ENCODE measurements at regions not wholly inside any gene's neighbourhood (a gene's known extent, or its start where the extent isn't known, plus 50 kb on each side); places are given as distances from the start of the nearest gene placed in this dataset.
"Not testable (repeated sequence)": the region's sequence is repeated elsewhere in the genome, so short reads cannot be mapped to it uniquely, and the experiment has no call there.

DNA sequence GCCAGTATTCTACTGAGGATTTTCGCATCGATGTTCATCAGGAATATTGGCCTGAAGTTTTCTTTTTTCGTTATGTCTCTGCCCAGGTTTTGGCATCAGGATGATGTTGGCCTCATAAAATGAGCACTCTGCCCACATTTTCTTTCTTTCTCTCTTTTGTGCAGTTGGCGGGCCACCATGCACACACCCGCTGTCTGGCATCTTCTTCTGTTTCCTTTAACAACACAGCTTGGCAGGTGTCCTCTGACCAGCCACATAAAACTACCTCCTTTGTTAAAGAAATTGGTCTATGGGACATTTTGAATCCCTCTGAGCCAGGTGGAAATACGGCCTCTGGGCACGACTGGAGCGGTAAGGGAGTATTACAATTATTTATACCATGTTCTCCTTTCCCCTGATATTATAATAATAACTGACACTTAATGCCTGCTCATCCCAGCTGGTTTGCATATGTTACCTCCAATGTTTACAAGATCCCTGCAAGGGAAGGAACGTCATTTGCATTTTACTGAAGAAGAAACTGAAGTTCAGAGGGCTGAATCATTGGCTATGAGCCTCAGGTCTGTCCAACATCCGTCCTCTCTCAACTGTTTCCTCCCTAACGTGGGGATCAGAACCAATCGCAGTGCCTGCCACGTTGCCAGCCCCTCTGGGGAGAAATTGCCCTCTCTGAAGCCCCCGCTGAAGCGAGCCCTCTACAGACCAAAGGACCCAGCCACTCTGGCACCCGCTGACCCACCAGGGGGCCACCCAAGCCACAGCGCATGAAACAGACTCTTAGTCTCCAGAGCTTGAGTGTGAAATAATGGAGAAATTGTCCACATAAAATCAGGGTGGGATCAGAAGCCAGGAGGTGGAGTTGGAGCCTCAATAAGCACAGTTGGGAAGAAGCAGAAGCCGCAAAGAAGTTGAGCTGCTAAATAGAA is 125.0 kb upstream of the FOXK1 start:
- peak in 3 of 8 experiments; percentile 29 to 73 (median 72) for ATAC-seq (replicated peaks in 6 of 8)
- in situ Hi-C loops (cut with MboI; ENCODE audit: low pct_unique_long_range_greater_than_20kb in 2 of 9, low sequenced_read_pairs in 9 of 9, unreplicated experiment in 9 of 9) = no loop called here
- WGBS, 10 experiments = 9 to 90% (median 76%) methylated on average over 2 to 12 of the region's 18 CpGs
- no peaks in the 10 kb centered on the region for H3K4me1 ChIP-seq (replicated peaks in 1 of 2)
- H3K27ac ChIP-seq = no peak overlapping the region
- no peak overlapping the region for H3K4me3 ChIP-seq

DNA sequence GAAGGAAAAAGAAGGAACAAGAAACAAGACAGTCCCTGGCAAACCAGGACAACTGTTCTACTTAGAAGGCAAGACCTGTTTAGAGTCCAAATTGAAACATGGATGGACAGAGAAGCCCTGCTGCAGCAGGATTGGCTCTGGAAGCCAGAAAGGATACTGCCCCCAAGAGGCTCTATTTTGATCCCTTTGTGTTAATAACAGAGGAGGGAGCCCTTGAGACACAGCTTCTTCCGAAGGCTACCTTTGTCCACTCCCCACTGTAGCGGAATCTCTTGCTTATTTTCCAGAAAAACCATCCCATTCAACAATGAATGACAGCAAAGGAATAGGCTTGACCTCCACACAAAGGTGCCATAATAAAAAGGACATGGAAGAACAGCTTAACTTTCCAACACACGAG is 120.3 kb upstream of the FOXK1 start:
- no peak overlapping the region for H3K27ac ChIP-seq
- WGBS, 10 experiments = 6 to 75% (median 23%) methylated on average over 1 to 3 of the region's 3 CpGs
- ATAC-seq (replicated peaks in 6 of 8) = no peak
- H3K4me1 ChIP-seq (replicated peaks in 1 of 2) = no peaks in the 10 kb centered on the region
- H3K4me3 ChIP-seq = no peak overlapping the region
- in situ Hi-C loops (cut with MboI; ENCODE audit: low pct_unique_long_range_greater_than_20kb in 2 of 9, low sequenced_read_pairs in 9 of 9, unreplicated experiment in 9 of 9) = no loop called here

DNA sequence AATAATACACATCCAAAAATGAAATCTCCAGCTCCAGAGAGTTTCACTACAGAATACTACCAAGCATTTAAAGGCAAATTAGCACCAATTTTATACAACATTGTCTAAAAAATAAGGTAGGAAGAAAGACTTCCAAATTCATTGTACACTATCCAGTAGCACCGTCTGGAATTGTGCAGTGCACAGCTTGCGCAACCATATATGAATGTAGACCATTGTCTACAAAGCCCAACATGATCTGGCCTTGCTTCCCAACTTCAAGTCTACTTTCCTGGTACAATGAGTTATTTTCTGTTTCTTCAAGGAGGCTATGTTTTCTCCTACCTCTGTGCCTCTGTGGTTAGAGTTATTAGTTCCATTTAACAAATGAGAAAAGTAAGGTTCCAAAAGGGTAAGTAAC is 115.4 kb upstream of the FOXK1 start:
- Histone ChIP-seq H3K4me1 (replicated peaks in 1 of 2) (no peaks in the 10 kb centered on the region), H3K27ac (no peak overlapping the region), H3K4me3 (no peak overlapping the region)
- ATAC-seq (replicated peaks in 6 of 8) = no peak
- in situ Hi-C loops (cut with MboI; ENCODE audit: low pct_unique_long_range_greater_than_20kb in 2 of 9, low sequenced_read_pairs in 9 of 9, unreplicated experiment in 9 of 9) = no loop called here
- 31 to 100% (median 94%) methylated on average over 1 to 2 of the region's 2 CpGs; no CpG with 5 or more reads in 5 of the 10 experiments for WGBS, 10 experiments

DNA sequence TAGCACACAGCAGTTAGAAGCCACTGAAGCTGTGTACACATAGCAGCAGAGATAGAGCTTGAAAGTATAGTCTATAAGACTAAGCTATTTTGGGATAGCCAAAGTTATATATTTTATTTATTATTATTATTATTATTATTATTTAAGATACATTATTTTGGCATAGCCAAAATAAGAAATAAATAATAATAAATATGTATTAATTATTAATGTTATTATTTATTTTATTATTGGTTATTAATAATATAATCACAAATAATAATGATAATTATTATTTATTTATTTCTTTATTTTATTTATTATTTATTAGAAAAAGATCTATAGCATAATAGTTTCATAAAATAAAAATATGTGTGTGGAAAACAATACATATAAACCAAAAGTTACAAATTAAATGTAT is 107.2 kb upstream of the FOXK1 start:
- H3K27ac ChIP-seq = no peak overlapping the region
- ATAC-seq (replicated peaks in 6 of 8) = no peak
- no peak overlapping the region for H3K4me3 ChIP-seq
- no peaks in the 10 kb centered on the region for H3K4me1 ChIP-seq (replicated peaks in 1 of 2)
- in situ Hi-C loops (cut with MboI; ENCODE audit: low pct_unique_long_range_greater_than_20kb in 2 of 9, low sequenced_read_pairs in 9 of 9, unreplicated experiment in 9 of 9) = no loop called here

DNA sequence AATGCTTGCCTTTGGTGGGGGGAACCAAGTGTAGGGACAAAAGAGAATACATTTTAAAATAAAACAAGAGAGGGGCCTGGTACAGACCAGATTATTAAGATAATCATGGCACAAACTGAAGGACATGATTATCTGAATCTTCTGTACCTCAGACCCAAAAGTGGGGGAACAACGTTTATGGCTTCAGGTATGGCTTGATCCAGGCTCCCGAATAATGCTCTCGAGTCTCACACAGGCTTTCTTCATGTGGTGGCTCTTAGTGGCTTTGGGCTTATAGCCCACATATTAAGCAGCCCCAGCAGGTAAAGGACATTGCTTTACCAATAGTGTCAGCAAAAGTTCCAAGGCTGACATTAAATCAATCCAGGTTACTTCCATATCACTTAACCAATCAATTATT is 106.8 kb upstream of the FOXK1 start:
- ATAC-seq (replicated peaks in 6 of 8) = no peak
- in situ Hi-C loops (cut with MboI; ENCODE audit: low pct_unique_long_range_greater_than_20kb in 2 of 9, low sequenced_read_pairs in 9 of 9, unreplicated experiment in 9 of 9) = no loop called here
- no peak overlapping the region for H3K4me3 ChIP-seq
- WGBS, 10 experiments = 31 to 100% (median 80%) methylated on average over 1 to 3 of the region's 3 CpGs; no CpG with 5 or more reads in 3 of the 10 experiments
- no peak overlapping the region for H3K27ac ChIP-seq
- no peaks in the 10 kb centered on the region for H3K4me1 ChIP-seq (replicated peaks in 1 of 2)

DNA sequence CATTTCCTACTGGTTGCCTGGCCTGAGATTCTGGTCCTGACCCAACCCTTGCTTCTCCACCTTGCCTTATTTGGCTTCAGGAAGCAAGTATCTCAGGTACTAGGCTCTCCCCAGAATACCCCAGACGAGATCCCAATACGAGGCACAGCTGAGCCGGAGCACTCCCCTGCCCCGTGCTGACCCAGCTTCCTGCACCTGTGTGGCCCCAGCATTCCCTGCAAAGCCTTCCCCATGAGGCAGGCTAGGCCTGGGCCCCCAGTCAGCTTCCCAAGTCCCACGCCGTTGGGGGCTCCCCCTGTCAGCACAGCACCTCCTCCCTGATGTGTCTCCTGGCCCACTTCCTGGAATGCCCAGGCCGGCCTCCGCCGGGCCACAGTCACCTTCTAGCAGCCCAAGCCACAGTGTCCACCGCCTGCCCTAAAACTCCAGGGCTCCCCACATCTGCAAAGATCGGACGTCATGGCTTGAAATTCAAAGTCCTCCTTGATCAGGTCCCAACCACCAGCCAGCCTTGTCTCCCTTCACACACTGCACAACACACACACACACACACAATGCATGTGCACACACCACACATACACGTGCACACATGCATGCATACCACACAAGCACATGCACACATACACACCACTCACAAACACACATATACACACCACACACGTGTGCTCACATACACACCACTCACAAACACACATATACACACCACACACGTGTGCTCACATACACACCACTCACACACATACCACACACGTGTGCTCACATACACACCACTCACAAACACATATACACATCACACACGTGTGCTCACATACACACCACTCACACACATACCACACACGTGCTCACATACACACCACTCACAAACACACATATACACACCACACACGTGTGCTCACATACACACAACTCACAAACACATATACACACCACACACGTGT is 78.9 kb upstream of the FOXK1 start:
- Histone ChIP-seq H3K4me3 (no peak overlapping the region), H3K4me1 (replicated peaks in 1 of 2) (peaks cover 5 to 7% of the 10 kb centered on the region in 2 donors), H3K27ac (no peak overlapping the region)
- no peak for ATAC-seq (replicated peaks in 6 of 8)
- WGBS, 10 experiments = 48 to 100% (median 85%) methylated on average over 2 to 10 of the region's 20 CpGs; no CpG with 5 or more reads in 6 of the 10 experiments
- in situ Hi-C loops (cut with MboI; ENCODE audit: low pct_unique_long_range_greater_than_20kb in 2 of 9, low sequenced_read_pairs in 9 of 9, unreplicated experiment in 9 of 9) = no loop called here

DNA sequence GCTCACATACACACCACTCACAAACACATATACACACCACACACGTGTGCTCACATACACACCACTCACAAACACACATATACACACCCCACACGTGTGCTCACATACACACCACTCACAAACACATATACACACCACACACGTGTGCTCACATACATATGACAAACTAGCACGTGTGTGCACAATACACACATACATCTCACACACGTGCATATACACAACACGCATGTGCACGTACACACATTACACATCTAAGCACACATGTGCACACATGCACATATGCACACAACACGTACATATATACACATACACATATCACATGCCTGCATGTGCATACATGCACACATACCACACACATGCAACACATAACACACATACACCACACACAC is 78.3 kb upstream of the FOXK1 start:
- no peak overlapping the region for H3K4me3 ChIP-seq
- H3K27ac ChIP-seq = no peak overlapping the region
- WGBS, 10 experiments = 40 to 100% (median 93%) methylated on average over 1 to 4 of the region's 8 CpGs; no CpG with 5 or more reads in 7 of the 10 experiments
- no peak for ATAC-seq (replicated peaks in 6 of 8)
- in situ Hi-C loops (cut with MboI; ENCODE audit: low pct_unique_long_range_greater_than_20kb in 2 of 9, low sequenced_read_pairs in 9 of 9, unreplicated experiment in 9 of 9) = no loop called here
- peaks cover 5 to 7% of the 10 kb centered on the region in 2 donors for H3K4me1 ChIP-seq (replicated peaks in 1 of 2)

DNA sequence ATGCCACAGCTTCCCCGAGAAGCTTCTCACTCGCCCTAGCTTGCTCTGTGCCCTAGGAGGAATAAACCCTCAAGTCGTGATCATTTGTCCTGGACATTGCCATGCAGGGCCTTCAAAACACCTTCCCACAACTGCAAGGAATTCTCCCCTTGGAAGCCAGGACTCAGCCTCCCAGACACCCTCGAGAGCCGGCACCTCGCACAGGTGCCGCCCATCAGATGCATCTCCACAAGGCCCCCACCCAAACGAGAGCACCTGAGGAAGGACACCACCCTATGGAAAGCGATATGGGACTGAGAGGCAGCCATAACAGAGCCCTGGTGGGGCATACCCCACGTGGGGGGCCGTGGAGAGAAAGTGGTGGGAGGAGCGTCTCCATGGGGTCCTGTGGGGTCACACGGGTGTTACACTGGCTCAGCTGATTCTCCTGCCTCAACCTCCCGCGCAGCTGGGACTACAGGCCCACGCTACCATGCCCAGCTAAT is 77.6 kb upstream of the FOXK1 start:
- ATAC-seq (replicated peaks in 6 of 8) = no peak
- Histone ChIP-seq H3K4me1 (replicated peaks in 1 of 2) (peaks cover 5 to 7% of the 10 kb centered on the region in 2 donors), H3K27ac (no peak overlapping the region), H3K4me3 (no peak overlapping the region)
- 20 to 100% (median 80%) methylated on average over 1 to 5 of the region's 16 CpGs; no CpG with 5 or more reads in 4 of the 10 experiments for WGBS, 10 experiments
- in situ Hi-C loops (cut with MboI; ENCODE audit: low pct_unique_long_range_greater_than_20kb in 2 of 9, low sequenced_read_pairs in 9 of 9, unreplicated experiment in 9 of 9) = no loop called here

DNA sequence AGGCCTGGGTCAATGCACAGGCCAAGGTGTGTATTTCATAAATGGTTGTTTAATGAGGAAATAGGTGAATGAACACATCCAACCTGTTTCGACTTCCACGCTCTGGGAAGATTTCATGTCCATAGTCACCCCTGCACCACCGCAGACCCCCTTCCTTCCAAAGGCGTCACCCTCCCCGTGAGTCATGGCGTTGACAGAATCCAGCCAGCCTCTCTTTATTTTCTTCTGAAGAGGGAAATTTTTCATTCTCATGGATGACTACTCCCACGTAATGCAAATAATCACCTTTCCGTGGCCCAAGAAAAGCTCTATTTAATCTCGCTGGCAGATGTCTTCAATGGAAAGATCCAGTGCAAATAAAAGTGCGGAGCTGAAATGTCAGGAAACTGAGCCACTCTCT is 75.3 kb upstream of the FOXK1 start:
- ATAC-seq (replicated peaks in 6 of 8) = peak in 5 of 8 experiments; percentile 59 to 80 (median 64)
- WGBS, 10 experiments = 49 to 85% (median 60%) methylated on average over 2 to 10 of the region's 10 CpGs; no CpG with 5 or more reads in 4 of the 10 experiments
- in situ Hi-C loops (cut with MboI; ENCODE audit: low pct_unique_long_range_greater_than_20kb in 2 of 9, low sequenced_read_pairs in 9 of 9, unreplicated experiment in 9 of 9) = no loop called here

DNA sequence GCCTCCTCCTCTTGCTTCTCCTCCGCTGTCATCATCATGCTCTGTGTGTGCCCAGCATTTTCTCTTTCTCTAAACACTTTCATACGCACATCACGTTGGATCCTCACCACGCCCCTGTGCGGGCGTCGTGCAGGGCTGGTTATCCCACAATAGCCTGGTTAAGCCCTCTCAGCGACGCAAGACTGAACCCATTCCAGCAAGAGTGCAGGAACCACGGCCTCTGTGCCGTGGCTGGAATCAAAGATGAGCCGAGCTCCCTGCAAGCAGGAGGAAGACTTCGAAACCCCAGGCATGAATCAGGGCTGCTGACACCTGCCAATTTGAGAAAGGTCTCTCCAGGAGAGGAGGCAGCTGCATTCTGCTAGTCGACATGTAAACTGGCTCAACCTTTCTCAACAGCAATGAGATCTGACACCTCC is 74.8 kb upstream of the FOXK1 start:
- Histone ChIP-seq H3K4me1 (replicated peaks in 1 of 2) (peaks cover 5 to 7% of the 10 kb centered on the region in 2 donors), H3K27ac (peak overlapping the region in 1 of 2 donors; percentile 15), H3K4me3 (no peak overlapping the region)
- in situ Hi-C loops (cut with MboI; ENCODE audit: low pct_unique_long_range_greater_than_20kb in 2 of 9, low sequenced_read_pairs in 9 of 9, unreplicated experiment in 9 of 9) = no loop called here
- 0 to 80% (median 64%) methylated on average over 1 to 10 of the region's 14 CpGs; no CpG with 5 or more reads in 4 of the 10 experiments for WGBS, 10 experiments
- peak in 7 of 8 experiments; percentile 45 to 92 (median 88) for ATAC-seq (replicated peaks in 6 of 8)

More for the DNA sequence above, 75.3 kb upstream of the FOXK1 start:
- peaks cover 5 to 7% of the 10 kb centered on the region in 2 donors for H3K4me1 ChIP-seq (replicated peaks in 1 of 2)
- peak overlapping the region in 1 of 2 donors; percentile 15 for H3K27ac ChIP-seq
- no peak overlapping the region for H3K4me3 ChIP-seq

DNA sequence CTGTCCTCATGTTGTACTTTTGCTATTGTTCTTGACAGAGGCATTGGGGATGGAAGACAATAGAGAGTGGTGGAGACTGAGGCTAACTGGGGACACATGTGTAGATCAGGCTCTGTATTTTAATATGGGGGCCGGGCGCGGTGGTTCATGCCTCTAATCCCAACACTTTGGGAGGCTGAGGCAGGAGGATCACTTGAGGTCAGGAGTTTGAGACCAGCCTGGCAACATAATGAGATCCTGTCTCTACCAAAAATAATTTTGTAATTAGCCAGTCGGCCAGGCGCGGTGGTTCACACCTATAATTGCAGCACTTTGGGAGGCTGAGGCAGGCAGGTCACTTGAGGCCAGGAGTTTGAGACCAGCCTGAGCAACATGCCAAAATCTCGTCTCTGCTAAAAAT is 72.5 kb upstream of the FOXK1 start:
- 73 to 100% (median 94%) methylated on average over 1 to 7 of the region's 7 CpGs; no CpG with 5 or more reads in 6 of the 10 experiments for WGBS, 10 experiments
- in situ Hi-C loops (cut with MboI; ENCODE audit: low pct_unique_long_range_greater_than_20kb in 2 of 9, low sequenced_read_pairs in 9 of 9, unreplicated experiment in 9 of 9) = not testable (repeated sequence)

DNA sequence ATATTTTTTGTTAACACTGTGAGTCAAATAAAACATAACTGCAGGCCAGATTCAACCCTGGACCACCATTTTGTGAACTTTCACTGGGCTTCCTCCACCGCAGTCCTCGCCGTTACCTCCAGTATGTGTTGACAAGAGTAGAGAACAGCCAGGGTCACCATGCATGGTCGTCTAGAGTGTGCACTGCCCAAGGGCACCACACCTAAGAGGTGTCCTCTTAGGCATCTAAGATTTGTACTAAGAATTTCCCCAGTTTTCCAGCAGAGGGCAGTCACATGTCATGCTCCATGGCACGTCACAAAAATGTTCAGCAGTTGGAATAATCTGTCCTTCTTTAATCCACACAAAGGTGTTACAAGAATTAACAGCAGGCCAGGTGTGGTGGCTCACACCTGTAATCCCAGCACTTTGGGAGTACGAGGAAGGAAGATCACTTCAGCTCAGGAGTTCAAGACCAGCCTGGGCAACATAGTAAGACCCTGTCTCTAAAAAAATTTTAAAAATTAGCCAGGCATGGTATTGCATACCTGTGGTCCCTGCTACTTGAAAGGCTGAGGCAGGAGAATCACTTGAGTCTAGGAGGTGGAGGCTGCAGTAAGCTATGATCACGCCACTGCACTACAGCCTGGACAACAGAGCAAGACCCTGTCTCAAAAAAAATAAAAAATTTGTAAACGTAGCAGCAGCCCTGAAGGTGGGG is 71.2 kb upstream of the FOXK1 start:
- ATAC-seq (replicated peaks in 6 of 8) = peak in 4 of 8 experiments; percentile 27 to 73 (median 47)
- Histone ChIP-seq H3K4me1 (replicated peaks in 1 of 2) (peaks cover 15 to 17% of the 10 kb centered on the region in 2 donors), H3K27ac (no peak overlapping the region), H3K4me3 (no peak overlapping the region)
- 0 to 100% (median 56%) methylated on average over 1 to 7 of the region's 8 CpGs; no CpG with 5 or more reads in 1 of the 10 experiments for WGBS, 10 experiments
- in situ Hi-C loops (cut with MboI; ENCODE audit: low pct_unique_long_range_greater_than_20kb in 2 of 9, low sequenced_read_pairs in 9 of 9, unreplicated experiment in 9 of 9) = no loop called here

More for the DNA sequence above, 72.5 kb upstream of the FOXK1 start:
- peaks cover 15 to 17% of the 10 kb centered on the region in 2 donors for H3K4me1 ChIP-seq (replicated peaks in 1 of 2)
- not testable (repeated sequence) for H3K4me3 ChIP-seq; H3K27ac ChIP-seq; ATAC-seq (replicated peaks in 6 of 8)
